ENCODE measurements at regions not wholly inside any gene's neighbourhood (a gene's known extent, or its start where the extent isn't known, plus 50 kb on each side); places are given as distances from the start of the nearest gene placed in this dataset.

DNA sequence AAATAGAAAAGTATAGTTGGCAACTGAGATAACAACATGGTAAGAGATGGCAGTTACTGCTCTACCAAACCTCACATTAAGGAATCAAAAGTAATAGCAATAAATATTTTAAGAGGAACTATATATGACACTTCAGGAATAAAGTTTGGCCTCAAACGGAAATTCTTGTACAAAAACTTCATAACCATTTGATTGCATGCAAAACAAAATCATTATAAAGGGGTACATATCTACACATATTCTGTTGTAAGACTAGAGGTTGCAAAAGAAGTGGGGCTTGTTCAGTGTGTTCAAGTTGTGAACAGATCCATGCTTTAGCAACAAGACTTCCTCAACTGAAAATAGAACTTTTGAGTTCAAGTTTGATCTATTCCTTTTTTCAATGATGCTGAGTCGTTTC lies 133.5 kb upstream of the MIR17HG start:
- Histone ChIP-seq H3K27me3 (no peaks in the 10 kb centered on the region), H3K4me1 (no peaks in the 10 kb centered on the region), H3K27ac (no peak overlapping the region), H3K9me3 (no peaks in the 10 kb centered on the region), H3K36me3 (no peaks in the 10 kb centered on the region), H3K4me3 (no peak overlapping the region)
- no peak for TF ChIP-seq POLR2AphosphoS5 (IDR thresholded peaks at IDR 0.05)
- TF ChIP-seq EP300 (IDR thresholded peaks at IDR 0.05) = no peak
- TF ChIP-seq, protein P1, sequence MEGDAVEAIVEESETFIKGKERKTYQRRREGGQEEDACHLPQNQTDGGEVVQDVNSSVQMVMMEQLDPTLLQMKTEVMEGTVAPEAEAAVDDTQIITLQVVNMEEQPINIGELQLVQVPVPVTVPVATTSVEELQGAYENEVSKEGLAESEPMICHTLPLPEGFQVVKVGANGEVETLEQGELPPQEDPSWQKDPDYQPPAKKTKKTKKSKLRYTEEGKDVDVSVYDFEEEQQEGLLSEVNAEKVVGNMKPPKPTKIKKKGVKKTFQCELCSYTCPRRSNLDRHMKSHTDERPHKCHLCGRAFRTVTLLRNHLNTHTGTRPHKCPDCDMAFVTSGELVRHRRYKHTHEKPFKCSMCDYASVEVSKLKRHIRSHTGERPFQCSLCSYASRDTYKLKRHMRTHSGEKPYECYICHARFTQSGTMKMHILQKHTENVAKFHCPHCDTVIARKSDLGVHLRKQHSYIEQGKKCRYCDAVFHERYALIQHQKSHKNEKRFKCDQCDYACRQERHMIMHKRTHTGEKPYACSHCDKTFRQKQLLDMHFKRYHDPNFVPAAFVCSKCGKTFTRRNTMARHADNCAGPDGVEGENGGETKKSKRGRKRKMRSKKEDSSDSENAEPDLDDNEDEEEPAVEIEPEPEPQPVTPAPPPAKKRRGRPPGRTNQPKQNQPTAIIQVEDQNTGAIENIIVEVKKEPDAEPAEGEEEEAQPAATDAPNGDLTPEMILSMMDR (IDR thresholded peaks at IDR 0.05) = no peak
- no peak for TF ChIP-seq POLR2A (IDR thresholded peaks at IDR 0.05)
- DNase-seq = no peak
- 43 to 64% methylated on average over 2 of the region's 2 CpGs for WGBS, 2 donors
- intact Hi-C loops (cut with DNase I) = no loop called here

DNA sequence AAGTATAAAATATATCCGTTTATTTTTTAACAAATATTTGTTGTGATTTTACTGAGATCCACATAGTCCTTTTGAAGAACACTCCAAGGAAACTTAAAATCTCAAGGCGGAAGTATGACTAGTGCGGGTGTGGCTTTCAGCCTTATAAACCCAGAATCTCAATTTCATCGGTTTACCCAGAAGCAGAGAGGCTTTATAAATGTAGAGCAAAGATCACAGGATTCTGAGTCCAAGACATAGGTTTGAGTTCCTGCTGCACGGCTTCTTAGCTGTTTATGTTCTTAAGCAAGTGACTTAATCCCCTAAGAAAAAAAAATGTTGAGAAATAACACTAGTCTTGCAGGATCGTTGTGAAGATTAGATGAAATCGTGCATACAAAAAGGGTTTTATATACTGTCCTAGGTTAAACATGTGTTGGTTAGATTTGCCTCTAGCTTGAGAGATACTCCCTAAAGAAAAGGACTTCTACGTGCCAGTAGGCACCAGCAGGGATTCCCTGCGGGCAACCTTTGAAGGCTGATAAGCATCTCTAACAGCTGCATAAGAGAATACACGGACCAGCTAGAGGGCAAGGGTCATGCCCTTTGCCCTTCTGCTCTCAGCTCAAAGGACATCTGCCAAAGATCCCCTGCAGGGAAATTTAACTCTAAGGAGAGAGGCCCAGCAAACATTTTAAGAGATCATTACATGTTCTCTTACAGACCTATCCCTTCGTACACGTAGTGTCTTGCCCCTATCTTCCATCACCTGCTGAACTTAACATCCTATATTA lies 130.4 kb upstream of the MIR17HG start:
- no peak overlapping the region for H3K4me3 ChIP-seq
- H3K4me1 ChIP-seq = no peaks in the 10 kb centered on the region
- TF ChIP-seq POLR2AphosphoS5 (IDR thresholded peaks at IDR 0.05) (no peak), EP300 (IDR thresholded peaks at IDR 0.05) (no peak), POLR2A (IDR thresholded peaks at IDR 0.05) (no peak)
- TF ChIP-seq, protein P1 (IDR thresholded peaks at IDR 0.05) = no peak
- no peaks in the 10 kb centered on the region for H3K27me3 ChIP-seq
- no peak for DNase-seq
- no peak overlapping the region for H3K27ac ChIP-seq
- 39 to 58% methylated on average over 12 of the region's 12 CpGs for WGBS, 2 donors
- H3K9me3 ChIP-seq = no peaks in the 10 kb centered on the region
- no peaks in the 10 kb centered on the region for H3K36me3 ChIP-seq
- intact Hi-C loops (cut with DNase I) = no loop called here

DNA sequence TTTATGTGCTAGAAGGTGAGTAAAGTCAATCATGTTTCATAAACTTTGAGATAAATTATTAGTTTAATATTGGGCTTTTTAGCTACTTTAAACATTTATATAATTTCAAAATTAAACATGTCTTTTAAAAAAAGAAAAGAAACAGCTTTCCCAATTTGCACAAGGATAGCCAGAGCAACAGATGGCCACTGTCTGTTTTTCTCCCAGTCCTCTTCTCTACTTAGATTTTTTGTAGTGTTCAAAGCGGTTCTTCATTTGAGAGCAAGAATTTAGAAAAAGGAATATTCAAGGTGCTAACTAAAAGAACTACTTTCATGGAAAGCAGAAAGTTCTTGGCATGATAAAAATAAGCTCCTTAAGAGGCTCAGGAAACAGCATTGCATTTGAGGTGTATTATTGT lies 128.3 kb upstream of the MIR17HG start:
- no peak for DNase-seq
- H3K4me3 ChIP-seq = no peak overlapping the region
- no peaks in the 10 kb centered on the region for H3K27me3 ChIP-seq
- no peaks in the 10 kb centered on the region for H3K9me3 ChIP-seq
- no peaks in the 10 kb centered on the region for H3K4me1 ChIP-seq
- intact Hi-C loops (cut with DNase I) = no loop called here
- 69 to 80% methylated on average over 1 of the region's 1 CpG for WGBS, 2 donors
- no peak overlapping the region for H3K27ac ChIP-seq
- TF ChIP-seq POLR2A (IDR thresholded peaks at IDR 0.05) (no peak), POLR2AphosphoS5 (IDR thresholded peaks at IDR 0.05) (no peak), EP300 (IDR thresholded peaks at IDR 0.05) (no peak)
- TF ChIP-seq, protein P1 (IDR thresholded peaks at IDR 0.05) = no peak
- H3K36me3 ChIP-seq = no peaks in the 10 kb centered on the region

DNA sequence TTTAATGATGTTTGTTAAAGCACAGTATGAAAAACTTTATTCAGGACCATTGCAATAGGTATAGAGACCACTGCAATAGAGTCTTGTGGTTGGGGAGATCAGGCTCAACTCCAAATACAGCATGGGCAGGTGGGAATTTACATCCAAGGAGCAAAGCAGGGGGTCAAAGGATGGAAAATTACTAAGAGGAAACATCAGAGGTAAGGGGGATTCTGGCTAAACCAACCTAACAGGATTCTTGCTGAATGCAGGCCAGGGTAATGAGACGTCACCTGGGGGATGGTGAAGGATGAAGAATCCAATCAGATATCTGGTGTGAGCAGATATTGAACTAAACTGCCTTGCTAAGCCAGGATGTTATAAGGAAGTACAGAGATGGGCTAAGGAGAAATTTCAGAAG lies 126.6 kb upstream of the MIR17HG start:
- intact Hi-C loops (cut with DNase I) = no loop called here
- WGBS, 2 donors = 62 to 82% methylated on average over 1 of the region's 1 CpG
- DNase-seq = no peak
- TF ChIP-seq POLR2A (IDR thresholded peaks at IDR 0.05) (no peak), EP300 (IDR thresholded peaks at IDR 0.05) (no peak), POLR2AphosphoS5 (IDR thresholded peaks at IDR 0.05) (no peak)
- TF ChIP-seq, protein P1 (IDR thresholded peaks at IDR 0.05) = no peak
- Histone ChIP-seq H3K4me1 (no peaks in the 10 kb centered on the region), H3K36me3 (no peaks in the 10 kb centered on the region), H3K9me3 (no peaks in the 10 kb centered on the region), H3K27ac (no peak overlapping the region), H3K27me3 (no peaks in the 10 kb centered on the region), H3K4me3 (no peak overlapping the region)

DNA sequence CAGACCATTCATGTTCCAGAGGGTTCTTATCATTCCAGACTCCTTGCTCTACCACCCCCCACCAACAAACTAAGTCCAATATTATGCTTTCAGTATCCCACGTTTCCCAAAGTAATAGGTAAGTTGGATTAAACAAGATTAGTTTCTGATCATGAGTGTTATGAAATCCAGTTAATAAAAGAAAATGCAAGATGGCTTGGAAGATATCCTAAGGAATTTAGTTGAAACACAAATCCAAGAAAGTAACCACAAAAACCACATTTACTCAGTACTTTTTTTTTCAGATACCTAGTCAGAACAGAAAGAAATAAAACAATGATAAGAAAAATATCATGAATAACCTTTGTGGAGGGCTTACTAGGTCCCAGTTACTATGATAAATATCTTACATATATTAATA lies 119.4 kb upstream of the MIR17HG start:
- Histone ChIP-seq H3K36me3 (no peaks in the 10 kb centered on the region), H3K27ac (no peak overlapping the region), H3K4me3 (no peak overlapping the region), H3K9me3 (no peaks in the 10 kb centered on the region), H3K4me1 (no peaks in the 10 kb centered on the region), H3K27me3 (no peaks in the 10 kb centered on the region)
- no peak for DNase-seq
- WGBS, 2 donors = 68 to 70% methylated on average over 1 of the region's 1 CpG
- intact Hi-C loops (cut with DNase I) = no loop called here
- TF ChIP-seq POLR2A (IDR thresholded peaks at IDR 0.05) (no peak), POLR2AphosphoS5 (IDR thresholded peaks at IDR 0.05) (no peak), EP300 (IDR thresholded peaks at IDR 0.05) (no peak)
- TF ChIP-seq, protein P1 (IDR thresholded peaks at IDR 0.05) = no peak

All from sigmoid colon (tissue), 6 donors.